ENCODE measurements at regions not wholly inside any gene's neighbourhood (a gene's known extent, or its start where the extent isn't known, plus 50 kb on each side); places are given as distances from the start of the nearest gene placed in this dataset.

GRCh38 chr7:123275036-123275753 lies 75.4 kb upstream of the SLC13A1 start:
- H3K9me3 Mint-ChIP-seq (ENCODE audit: low read depth, unreplicated experiment) = no peaks in the 10 kb centered on the region
- intact Hi-C loops (cut with micrococcal nuclease; ENCODE audit: unreplicated experiment) = no loop called here
- no peak overlapping the region for H3K27ac Mint-ChIP-seq (ENCODE audit: unreplicated experiment)

DNA sequence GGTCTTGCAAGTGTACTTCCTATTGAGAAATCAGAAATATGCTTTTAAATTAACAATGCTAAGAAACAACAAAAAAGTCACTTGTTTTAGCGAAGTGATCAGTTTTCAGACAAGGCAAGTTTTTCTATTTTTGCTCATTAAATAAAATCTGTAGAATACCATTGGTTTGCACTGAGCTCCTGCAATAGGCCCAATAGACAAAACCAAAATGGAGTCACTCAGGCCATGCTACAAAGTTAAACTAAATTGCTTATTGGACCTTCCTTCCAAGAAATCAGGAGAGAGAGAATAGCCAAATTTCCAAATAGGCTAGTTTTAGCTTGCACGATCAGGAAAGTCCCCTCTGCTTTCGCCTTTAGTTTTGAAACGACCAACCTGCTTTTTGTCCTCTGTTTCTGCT lies 73.4 kb upstream of the SLC13A1 start:
- Mint-ChIP-seq H3K4me3 (ENCODE audit: low read depth, unreplicated experiment) (no peak overlapping the region), H3K4me1 (ENCODE audit: low read depth, unreplicated experiment) (no peaks in the 10 kb centered on the region), H3K9me3 (ENCODE audit: low read depth, unreplicated experiment) (no peaks in the 10 kb centered on the region), H3K36me3 (ENCODE audit: insufficient read depth, unreplicated experiment) (no peaks in the 10 kb centered on the region), H3K27ac (ENCODE audit: unreplicated experiment) (no peak overlapping the region), H3K27me3 (ENCODE audit: unreplicated experiment) (no peaks in the 10 kb centered on the region)
- DNase-seq = no peak
- no TSS peak for BruUV-seq (replicated peaks)
- intact Hi-C loops (cut with micrococcal nuclease; ENCODE audit: unreplicated experiment) = no loop called here
- TF ChIP-seq CTCF (IDR thresholded peaks at IDR 0.05; ENCODE audit: unreplicated experiment) = no peak
- CTCF ChIA-PET = no interaction called here

More at GRCh38 chr7:123275036-123275753, 75.4 kb upstream of the SLC13A1 start:
- Mint-ChIP-seq H3K27me3 (ENCODE audit: unreplicated experiment) (no peaks in the 10 kb centered on the region), H3K4me1 (ENCODE audit: low read depth, unreplicated experiment) (no peaks in the 10 kb centered on the region), H3K36me3 (ENCODE audit: insufficient read depth, unreplicated experiment) (no peaks in the 10 kb centered on the region), H3K4me3 (ENCODE audit: low read depth, unreplicated experiment) (no peak overlapping the region)
- CTCF ChIA-PET = no interaction called here
- no peak for DNase-seq
- TF ChIP-seq CTCF (IDR thresholded peaks at IDR 0.05; ENCODE audit: unreplicated experiment) = no peak
- BruUV-seq (replicated peaks) = no TSS peak

DNA sequence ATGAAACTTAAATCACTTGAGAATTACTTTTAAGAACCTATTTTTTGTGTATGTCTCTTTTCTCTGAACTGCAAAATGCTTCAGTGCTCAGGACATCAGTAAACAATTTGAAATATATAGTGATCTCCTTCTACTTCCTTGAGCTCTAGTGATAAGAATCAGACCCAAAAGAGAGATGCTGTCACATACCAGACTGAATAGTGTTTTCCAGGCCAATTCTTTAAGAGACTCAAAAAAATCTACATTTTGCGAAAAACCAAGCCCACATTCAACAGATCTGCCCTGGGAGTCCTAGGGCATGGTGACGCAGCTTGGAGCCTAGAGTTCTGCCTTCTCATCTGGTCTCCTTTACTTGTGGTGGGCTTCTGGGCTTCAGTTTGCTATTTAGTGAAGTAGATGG lies 72.1 kb upstream of the SLC13A1 start:
- Mint-ChIP-seq H3K27ac (ENCODE audit: unreplicated experiment) (no peak overlapping the region), H3K36me3 (ENCODE audit: insufficient read depth, unreplicated experiment) (no peaks in the 10 kb centered on the region), H3K4me1 (ENCODE audit: low read depth, unreplicated experiment) (no peaks in the 10 kb centered on the region), H3K27me3 (ENCODE audit: unreplicated experiment) (no peaks in the 10 kb centered on the region), H3K4me3 (ENCODE audit: low read depth, unreplicated experiment) (no peak overlapping the region), H3K9me3 (ENCODE audit: low read depth, unreplicated experiment) (no peaks in the 10 kb centered on the region)
- CTCF ChIA-PET = no interaction called here
- TF ChIP-seq CTCF (IDR thresholded peaks at IDR 0.05; ENCODE audit: unreplicated experiment) = no peak
- DNase-seq = no peak
- intact Hi-C loops (cut with micrococcal nuclease; ENCODE audit: unreplicated experiment) = no loop called here
- no TSS peak for BruUV-seq (replicated peaks)

DNA sequence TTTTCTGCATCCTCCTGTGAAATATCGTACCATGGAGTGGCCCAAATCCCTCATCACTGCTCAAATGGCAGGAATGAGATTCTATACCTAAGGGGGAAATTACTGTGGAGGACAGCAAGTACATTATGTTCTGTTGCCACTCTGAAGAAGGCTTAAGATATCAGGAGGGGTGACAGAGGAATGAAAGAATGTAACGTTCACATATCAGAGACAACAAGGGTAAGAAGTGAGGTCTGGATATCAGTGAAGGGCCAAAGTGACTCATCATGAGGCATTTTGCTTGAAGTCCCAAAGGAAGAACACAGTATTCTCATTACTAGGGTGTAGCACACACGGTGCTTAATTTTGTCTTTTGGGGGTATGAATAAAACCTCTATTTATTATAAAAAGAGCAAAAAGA lies 71.5 kb upstream of the SLC13A1 start:
- no peak for DNase-seq
- intact Hi-C loops (cut with micrococcal nuclease; ENCODE audit: unreplicated experiment) = no loop called here
- no peak overlapping the region for H3K27ac Mint-ChIP-seq (ENCODE audit: unreplicated experiment)

More for the DNA sequence above, 71.5 kb upstream of the SLC13A1 start:
- TF ChIP-seq CTCF (IDR thresholded peaks at IDR 0.05; ENCODE audit: unreplicated experiment) = no peak
- no peak overlapping the region for H3K4me3 Mint-ChIP-seq (ENCODE audit: low read depth, unreplicated experiment)
- H3K4me1 Mint-ChIP-seq (ENCODE audit: low read depth, unreplicated experiment) = no peaks in the 10 kb centered on the region
- CTCF ChIA-PET = no interaction called here
- no TSS peak for BruUV-seq (replicated peaks)
- H3K27me3 Mint-ChIP-seq (ENCODE audit: unreplicated experiment) = no peaks in the 10 kb centered on the region
- no peaks in the 10 kb centered on the region for H3K9me3 Mint-ChIP-seq (ENCODE audit: low read depth, unreplicated experiment)
- no peaks in the 10 kb centered on the region for H3K36me3 Mint-ChIP-seq (ENCODE audit: insufficient read depth, unreplicated experiment)

All from Calu3 (cell line).